ENCODE measurements at regions not wholly inside any gene's neighbourhood (a gene's known extent, or its start where the extent isn't known, plus 50 kb on each side); places are given as distances from the start of the nearest gene placed in this dataset.

- Histone ChIP-seq H3K79me2 (ENCODE audit: insufficient read depth, low read length) (no peaks in the 10 kb centered on the region), H2AFZ (ENCODE audit: low read length) (no peak overlapping the region), H3K4me2 (ENCODE audit: low read depth, low read length, poor library complexity, severe bottlenecking) (no peak overlapping the region), H3K36me3 (ENCODE audit: insufficient read depth, low read length) (no peaks in the 10 kb centered on the region), H3K27me3 (ENCODE audit: insufficient read depth, low read length, poor library complexity, severe bottlenecking) (no peaks in the 10 kb centered on the region), H3K9me3 (ENCODE audit: insufficient read depth, low read depth, low read length) (no peaks in the 10 kb centered on the region), H4K20me1 (ENCODE audit: insufficient read depth, low read length, poor library complexity, severe bottlenecking) (no peaks in the 10 kb centered on the region), H3K9ac (ENCODE audit: low read depth, low read length, poor library complexity, severe bottlenecking) (no peak overlapping the region), H3K4me3 (ENCODE audit: low read length, poor library complexity, severe bottlenecking) (no peak overlapping the region), H3F3A (ENCODE audit: low read depth) (no peaks in the 10 kb centered on the region), H3K9me2 (replicated peaks; ENCODE audit: low read depth, low read length) (no peaks in the 10 kb centered on the region), H3K4me1 (ENCODE audit: insufficient read depth, low read length, poor library complexity, severe bottlenecking) (no peaks in the 10 kb centered on the region)
- TF ChIP-seq EZH2phosphoT487 (IDR thresholded peaks at IDR 0.05; ENCODE audit: borderline replicate concordance) (no peak), CTCF (conservative IDR thresholded peaks at IDR 0.05; ENCODE audit: low read length) (no peak)
Measured at GRCh38 chr2:16073921-16074425, 133.6 kb downstream of the MYCN start.

- H3K79me2 ChIP-seq (ENCODE audit: insufficient read depth, low read length) = no peaks in the 10 kb centered on the region
- H3K4me3 ChIP-seq (ENCODE audit: low read length, poor library complexity, severe bottlenecking) = no peak overlapping the region
- H4K20me1 ChIP-seq (ENCODE audit: insufficient read depth, low read length, poor library complexity, severe bottlenecking) = no peaks in the 10 kb centered on the region
- H2AFZ ChIP-seq (ENCODE audit: low read length) = no peak overlapping the region
- no peaks in the 10 kb centered on the region for H3F3A ChIP-seq (ENCODE audit: low read depth)
- H3K4me2 ChIP-seq (ENCODE audit: low read depth, low read length, poor library complexity, severe bottlenecking) = no peak overlapping the region
- no peaks in the 10 kb centered on the region for H3K9me3 ChIP-seq (ENCODE audit: insufficient read depth, low read depth, low read length)
- H3K4me1 ChIP-seq (ENCODE audit: insufficient read depth, low read length, poor library complexity, severe bottlenecking) = no peaks in the 10 kb centered on the region
- H3K27me3 ChIP-seq (ENCODE audit: insufficient read depth, low read length, poor library complexity, severe bottlenecking) = no peaks in the 10 kb centered on the region
- H3K9ac ChIP-seq (ENCODE audit: low read depth, low read length, poor library complexity, severe bottlenecking) = no peak overlapping the region
- no peaks in the 10 kb centered on the region for H3K9me2 ChIP-seq (replicated peaks; ENCODE audit: low read depth, low read length)
- H3K36me3 ChIP-seq (ENCODE audit: insufficient read depth, low read length) = no peaks in the 10 kb centered on the region
- no peak for TF ChIP-seq EZH2phosphoT487 (IDR thresholded peaks at IDR 0.05; ENCODE audit: borderline replicate concordance)
- no peak for TF ChIP-seq CTCF (conservative IDR thresholded peaks at IDR 0.05; ENCODE audit: low read length)
Measured at GRCh38 chr2:16073471-16073870, 133.1 kb downstream of the MYCN start.

GRCh38 chr2:16072638-16073290 is 132.4 kb downstream of the MYCN start:
- no peak overlapping the region for H3K4me2 ChIP-seq (ENCODE audit: low read depth, low read length, poor library complexity, severe bottlenecking)
- no peaks in the 10 kb centered on the region for H3K36me3 ChIP-seq (ENCODE audit: insufficient read depth, low read length)
- no peak overlapping the region for H3K9ac ChIP-seq (ENCODE audit: low read depth, low read length, poor library complexity, severe bottlenecking)
- no peaks in the 10 kb centered on the region for H3K4me1 ChIP-seq (ENCODE audit: insufficient read depth, low read length, poor library complexity, severe bottlenecking)
- H2AFZ ChIP-seq (ENCODE audit: low read length) = no peak overlapping the region
- H3K79me2 ChIP-seq (ENCODE audit: insufficient read depth, low read length) = no peaks in the 10 kb centered on the region
- H3F3A ChIP-seq (ENCODE audit: low read depth) = no peaks in the 10 kb centered on the region
- no peaks in the 10 kb centered on the region for H3K27me3 ChIP-seq (ENCODE audit: insufficient read depth, low read length, poor library complexity, severe bottlenecking)
- no peak overlapping the region for H3K4me3 ChIP-seq (ENCODE audit: low read length, poor library complexity, severe bottlenecking)
- H4K20me1 ChIP-seq (ENCODE audit: insufficient read depth, low read length, poor library complexity, severe bottlenecking) = no peaks in the 10 kb centered on the region
- no peak for TF ChIP-seq EZH2phosphoT487 (IDR thresholded peaks at IDR 0.05; ENCODE audit: borderline replicate concordance)
- TF ChIP-seq CTCF (conservative IDR thresholded peaks at IDR 0.05; ENCODE audit: low read length) = no peak
- H3K9me3 ChIP-seq (ENCODE audit: insufficient read depth, low read depth, low read length) = no peaks in the 10 kb centered on the region
- H3K9me2 ChIP-seq (replicated peaks; ENCODE audit: low read depth, low read length) = no peaks in the 10 kb centered on the region
